ENCODE measurements at regions not wholly inside any gene's neighbourhood (a gene's known extent, or its start where the extent isn't known, plus 50 kb on each side); places are given as distances from the start of the nearest gene placed in this dataset.

GRCh38 chr13:70814684-70815083, 706.4 kb upstream of the KLHL1 start:
- TF ChIP-seq CTCF (IDR thresholded peaks at IDR 0.05; ENCODE audit: poor library complexity) (no peak), EZH2phosphoT487 (IDR thresholded peaks at IDR 0.05; ENCODE audit: low read depth, severe bottlenecking, unreplicated experiment) (no peak)

Data from hepatocyte (in vitro differentiated cells).